ENCODE measurements at regions not wholly inside any gene's neighbourhood (a gene's known extent, or its start where the extent isn't known, plus 50 kb on each side); places are given as distances from the start of the nearest gene placed in this dataset.

GRCh38 chr3:194072097-194072428 is 63.9 kb upstream of the HES1 start:
- TF ChIP-seq POLR2A (IDR thresholded peaks at IDR 0.05): no peak
- TF ChIP-seq, protein P1, sequence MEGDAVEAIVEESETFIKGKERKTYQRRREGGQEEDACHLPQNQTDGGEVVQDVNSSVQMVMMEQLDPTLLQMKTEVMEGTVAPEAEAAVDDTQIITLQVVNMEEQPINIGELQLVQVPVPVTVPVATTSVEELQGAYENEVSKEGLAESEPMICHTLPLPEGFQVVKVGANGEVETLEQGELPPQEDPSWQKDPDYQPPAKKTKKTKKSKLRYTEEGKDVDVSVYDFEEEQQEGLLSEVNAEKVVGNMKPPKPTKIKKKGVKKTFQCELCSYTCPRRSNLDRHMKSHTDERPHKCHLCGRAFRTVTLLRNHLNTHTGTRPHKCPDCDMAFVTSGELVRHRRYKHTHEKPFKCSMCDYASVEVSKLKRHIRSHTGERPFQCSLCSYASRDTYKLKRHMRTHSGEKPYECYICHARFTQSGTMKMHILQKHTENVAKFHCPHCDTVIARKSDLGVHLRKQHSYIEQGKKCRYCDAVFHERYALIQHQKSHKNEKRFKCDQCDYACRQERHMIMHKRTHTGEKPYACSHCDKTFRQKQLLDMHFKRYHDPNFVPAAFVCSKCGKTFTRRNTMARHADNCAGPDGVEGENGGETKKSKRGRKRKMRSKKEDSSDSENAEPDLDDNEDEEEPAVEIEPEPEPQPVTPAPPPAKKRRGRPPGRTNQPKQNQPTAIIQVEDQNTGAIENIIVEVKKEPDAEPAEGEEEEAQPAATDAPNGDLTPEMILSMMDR (IDR thresholded peaks at IDR 0.05): no peak

All from adrenal gland (tissue), 5 donors.